Uterus (tissue), 3 donors: ENCODE measurements at regions not wholly inside any gene's neighbourhood (a gene's known extent, or its start where the extent isn't known, plus 50 kb on each side); places are given as distances from the start of the nearest gene placed in this dataset.

Source experiments
- DNase-seq, 2 donors: peaks; one replicate each; pipeline ENCODE4 v3.0.0-alpha.2; 2019 to 2020
- H3K27ac ChIP-seq, 2 donors: fragments of 200-600 bp; sonication (generic); 1 replicate in 1 of 2; 2 replicates in 1 of 2; pipeline ENCODE4 v1.5.1; 2016 to 2018
- H3K27me3 ChIP-seq, 2 donors: fragments of 200-600 bp; sonication (generic); one replicate each; pipeline ENCODE4 v1.5.1; 2018 to 2019; ENCODE audit warnings: control low read depth in 1 of 2
- H3K36me3 ChIP-seq, 2 donors: fragments of 200-600 bp; sonication (generic); one replicate each; pipeline ENCODE4 v1.5.1; 2019; ENCODE audit warnings: control low read depth in 1 of 2
- H3K4me1 ChIP-seq, 2 donors: fragments of 200-600 bp; sonication (generic); one replicate each; pipeline ENCODE4 v1.5.1; 2018 to 2019; ENCODE audit warnings: control low read depth in 1 of 2
- H3K4me3 ChIP-seq, 2 donors: fragments of 200-600 bp; sonication (generic); 1 replicate in 1 of 2; 2 replicates in 1 of 2; pipeline ENCODE4 v1.5.1; 2018 to 2019; ENCODE audit warnings: mild to moderate bottlenecking in 1 of 2
- H3K9me3 ChIP-seq, 2 donors: fragments of 200-600 bp; sonication (generic); one replicate each; pipeline ENCODE4 v1.5.1; 2019; ENCODE audit warnings: control low read depth in 1 of 2
- CTCF ChIP-seq, 4 experiments: fragments of 200-600 bp in 2 of 4; fragments of 450-650 bp in 2 of 4; sonication (generic) in 2 of 4; IDR thresholded peaks; one replicate each; pipeline ENCODE4 v1.5.1; 2016 to 2019; ENCODE audit warnings: antibody characterized with exemption in 4 of 4, mild to moderate bottlenecking in 2 of 4, moderate library complexity in 1 of 4
- POLR2A ChIP-seq, 2 donors: fragments of 450-650 bp; IDR thresholded peaks; one replicate each; pipeline ENCODE4 v1.6.1; 2016; ENCODE audit warnings: antibody characterized with exemption in 2 of 2, mild to moderate bottlenecking in 1 of 2, moderate library complexity in 1 of 2
- intact Hi-C: fragments of 100-400 bp; cut with DNase I; formaldehyde crosslinking; loops from one replicate; pipeline ENCODE4 v1.15.1; 2023; ENCODE audit warnings: low total_unique reads
- donor health status: DM: yes; HTN: yes; CAD: no.

GRCh38 chr1:191700922-191701321 is 457.3 kb upstream of the RGS18 start:
- TF ChIP-seq POLR2A (IDR thresholded peaks at IDR 0.05) (no peak), CTCF (IDR thresholded peaks at IDR 0.05) (no peak)
- no peak for DNase-seq
- no peaks in the 10 kb centered on the region for H3K9me3 ChIP-seq
- H3K36me3 ChIP-seq: peaks cover 0 to 2% of the 10 kb centered on the region in 2 donors
- intact Hi-C loops: no loop called here
- H3K27ac ChIP-seq: no peak overlapping the region
- H3K4me1 ChIP-seq: no peaks in the 10 kb centered on the region
- H3K27me3 ChIP-seq: no peaks in the 10 kb centered on the region
- no peak overlapping the region for H3K4me3 ChIP-seq

DNA sequence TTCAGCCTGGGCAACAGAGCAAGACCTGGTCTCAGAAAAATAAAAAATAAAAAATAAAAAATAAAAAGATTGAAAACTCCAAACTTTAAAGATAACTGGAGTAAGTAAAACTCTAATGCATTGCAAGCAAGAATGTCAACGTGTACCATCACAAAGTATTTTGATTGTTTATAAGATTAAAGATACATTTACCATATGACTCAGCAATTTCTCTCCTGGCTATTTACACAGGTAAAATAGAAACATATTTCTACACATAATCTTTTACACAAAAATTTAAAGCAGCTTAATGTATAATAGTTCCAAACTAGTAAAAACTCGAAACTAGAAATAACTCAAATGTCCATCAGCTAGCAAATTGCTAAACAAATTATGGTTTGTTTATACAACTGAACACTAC is 456.1 kb upstream of the RGS18 start:
- no peak overlapping the region for H3K27ac ChIP-seq
- TF ChIP-seq CTCF (IDR thresholded peaks at IDR 0.05) (no peak), POLR2A (IDR thresholded peaks at IDR 0.05) (no peak)
- H3K27me3 ChIP-seq: no peaks in the 10 kb centered on the region
- peaks cover 0 to 2% of the 10 kb centered on the region in 2 donors for H3K36me3 ChIP-seq
- intact Hi-C loops: no loop called here
- no peak for DNase-seq
- no peaks in the 10 kb centered on the region for H3K4me1 ChIP-seq
- H3K4me3 ChIP-seq: no peak overlapping the region
- no peaks in the 10 kb centered on the region for H3K9me3 ChIP-seq

GRCh38 chr1:191707288-191707687 is 451.0 kb upstream of the RGS18 start:
- intact Hi-C loops: no loop called here
- Histone ChIP-seq H3K4me1 (no peaks in the 10 kb centered on the region), H3K27ac (no peak overlapping the region), H3K27me3 (no peaks in the 10 kb centered on the region), H3K4me3 (no peak overlapping the region), H3K9me3 (no peaks in the 10 kb centered on the region), H3K36me3 (no peaks in the 10 kb centered on the region)
- no peak for TF ChIP-seq POLR2A (IDR thresholded peaks at IDR 0.05)
- no peak for TF ChIP-seq CTCF (IDR thresholded peaks at IDR 0.05)
- no peak for DNase-seq

GRCh38 chr1:191709215-191709614 is 449.0 kb upstream of the RGS18 start:
- Histone ChIP-seq H3K27ac (no peak overlapping the region), H3K9me3 (no peaks in the 10 kb centered on the region), H3K4me1 (no peaks in the 10 kb centered on the region), H3K27me3 (no peaks in the 10 kb centered on the region), H3K36me3 (no peaks in the 10 kb centered on the region), H3K4me3 (no peak overlapping the region)
- DNase-seq: no peak
- TF ChIP-seq POLR2A (IDR thresholded peaks at IDR 0.05): no peak
- no peak for TF ChIP-seq CTCF (IDR thresholded peaks at IDR 0.05)
- intact Hi-C loops: no loop called here

- TF ChIP-seq CTCF (IDR thresholded peaks at IDR 0.05): no peak
- TF ChIP-seq POLR2A (IDR thresholded peaks at IDR 0.05): no peak
These were observed 446.3 kb upstream of the RGS18 start for GRCh38 chr1:191711961-191712360.

More at GRCh38 chr1:191711961-191712360, 446.3 kb upstream of the RGS18 start:
- H3K4me1 ChIP-seq: no peaks in the 10 kb centered on the region
- H3K4me3 ChIP-seq: no peak overlapping the region
- no peaks in the 10 kb centered on the region for H3K9me3 ChIP-seq
- intact Hi-C loops: no loop called here
- H3K36me3 ChIP-seq: no peaks in the 10 kb centered on the region
- no peak for DNase-seq
- no peaks in the 10 kb centered on the region for H3K27me3 ChIP-seq
- H3K27ac ChIP-seq: no peak overlapping the region
